ENCODE measurements at regions not wholly inside any gene's neighbourhood (a gene's known extent, or its start where the extent isn't known, plus 50 kb on each side); places are given as distances from the start of the nearest gene placed in this dataset.

DNA sequence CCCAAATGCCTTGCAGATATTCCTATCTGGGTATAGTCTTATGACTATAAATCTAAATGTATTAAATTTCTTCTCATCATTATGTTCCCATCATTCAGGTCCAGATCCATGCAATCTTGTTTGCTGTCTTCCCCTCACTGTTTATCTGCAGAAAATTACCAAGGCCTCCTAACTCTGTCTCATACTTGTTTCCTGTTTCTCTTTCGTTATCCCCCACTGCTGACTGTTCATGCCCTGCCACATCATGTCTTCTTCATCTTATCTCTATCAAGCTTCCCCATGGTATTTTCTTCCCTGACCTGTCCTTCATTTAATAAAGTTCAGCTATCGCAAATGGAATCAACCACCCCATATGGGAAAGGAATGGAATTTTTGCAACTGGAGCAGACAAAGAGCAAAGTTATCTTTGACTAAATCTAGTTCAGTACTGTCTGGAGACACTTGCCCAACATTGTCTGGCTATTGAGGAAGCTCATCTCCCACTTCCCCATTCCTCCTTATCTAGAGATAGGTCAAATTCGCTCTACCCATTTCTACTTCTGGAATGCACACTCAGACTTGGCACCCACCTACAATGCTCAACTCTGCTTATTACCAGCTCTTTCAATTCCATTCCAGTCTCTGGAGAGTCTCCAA is 1358.1 kb downstream of the EFNB2 start (continued):
- TF ChIP-seq SRF (IDR thresholded peaks at IDR 0.05; ENCODE audit: low read depth, low read length) = no peak

DNA sequence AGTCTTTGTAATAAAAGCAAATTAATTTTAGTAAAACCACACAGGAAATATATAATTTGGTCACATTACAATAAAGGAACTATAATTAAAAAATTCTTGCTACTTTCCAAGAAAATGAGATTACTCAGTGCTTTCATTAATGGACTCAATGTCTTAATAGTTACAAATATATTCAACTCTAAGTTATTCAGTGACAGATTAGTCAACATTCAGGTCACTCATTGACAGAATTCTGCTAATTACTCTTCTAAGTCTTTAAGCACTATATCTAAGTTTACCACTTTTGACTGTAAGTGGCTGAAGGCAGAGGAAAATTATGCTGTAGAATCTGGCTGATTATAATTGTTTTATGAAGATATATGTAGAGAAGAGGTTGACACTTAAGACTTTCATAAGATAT is 1365.0 kb downstream of the EFNB2 start:
- POLR2A ChIA-PET (ENCODE audit: partially characterized antibody) = no interaction called here
- no peak overlapping the region for H3K9ac ChIP-seq (replicated peaks in 1 of 4; ENCODE audit: extremely low read depth in 1 of 4, low read depth in 3 of 4, low read length in 3 of 4)
- CTCF ChIA-PET (ENCODE audit: partially characterized antibody) = no interaction called here
- TF ChIP-seq JUN (IDR thresholded peaks at IDR 0.05; ENCODE audit: low read depth, low read length) = no peak
- TF ChIP-seq EGR1 (IDR thresholded peaks at IDR 0.05; ENCODE audit: borderline replicate concordance, low read depth, low read length) = no peak
- TF ChIP-seq NRF1 (IDR thresholded peaks at IDR 0.05; ENCODE audit: low read depth, low read length) = no peak
- TF ChIP-seq CBX8 (IDR thresholded peaks at IDR 0.05; ENCODE audit: borderline replicate concordance, low read depth, low read length) = no peak
- no peak for TF ChIP-seq HDAC6 (IDR thresholded peaks at IDR 0.05; ENCODE audit: low read depth, low read length)
- TF ChIP-seq JUND (IDR thresholded peaks at IDR 0.05; ENCODE audit: low read length) = no peak
- TF ChIP-seq ASH2L (IDR thresholded peaks at IDR 0.05; ENCODE audit: low read length) = no peak
- no peak for TF ChIP-seq CHD2 (IDR thresholded peaks at IDR 0.05; ENCODE audit: low read length)
- TF ChIP-seq SP4 (IDR thresholded peaks at IDR 0.05; ENCODE audit: low read length) = no peak
- TF ChIP-seq KDM5A (IDR thresholded peaks at IDR 0.05; ENCODE audit: low read length) = no peak
- TF ChIP-seq ZNF274 (IDR thresholded peaks at IDR 0.05; ENCODE audit: borderline replicate concordance, extremely low read depth, low read length) = no peak
- no peak for TF ChIP-seq SUZ12 (IDR thresholded peaks at IDR 0.05; ENCODE audit: low read length)
- TF ChIP-seq CBX5 (IDR thresholded peaks at IDR 0.05; ENCODE audit: low read depth, low read length) = no peak
- TF ChIP-seq BCL11A (IDR thresholded peaks at IDR 0.05; ENCODE audit: low read depth in 2 of 2, low read length in 2 of 2) = no peak
- H3K79me1 ChIP-seq (ENCODE audit: low read depth, low read length) = no peaks in the 10 kb centered on the region
- no peak overlapping the region for H3K56ac ChIP-seq (replicated peaks; ENCODE audit: insufficient read length, low read depth, low read length)
- H4K8ac ChIP-seq (ENCODE audit: extremely low read depth, insufficient read depth, low read length) = no peak overlapping the region
- H3K4me3 ChIP-seq (ENCODE audit: extremely low read depth in 1 of 4, insufficient read depth in 2 of 4, low read depth in 3 of 4, low read length in 4 of 4) = no peak overlapping the region
- DNase-seq (ENCODE audit: low read depth in 1 of 2, low spot score in 2 of 2) = no peak
- no peak overlapping the region for H2BK12ac ChIP-seq (ENCODE audit: low read depth, low read length)
- no peaks in the 10 kb centered on the region for H3K27me3 ChIP-seq (replicated peaks in 1 of 4; ENCODE audit: control insufficient read depth in 3 of 4, extremely low read depth in 1 of 4, insufficient read depth in 3 of 4, low read length in 3 of 4)
- no peak overlapping the region for H2BK15ac ChIP-seq (ENCODE audit: low read length)
- no peak overlapping the region for H2BK5ac ChIP-seq (ENCODE audit: low read depth, low read length)
- H3K4me2 ChIP-seq (ENCODE audit: insufficient read depth in 1 of 2, low read depth in 2 of 2, low read length in 2 of 2) = no peak overlapping the region
- no peaks in the 10 kb centered on the region for H3K9me3 ChIP-seq (ENCODE audit: insufficient read depth in 2 of 2, low read depth in 1 of 2, low read length in 1 of 2)
- H3K18ac ChIP-seq (ENCODE audit: extremely low read depth, low read length) = no peak overlapping the region
- no peak overlapping the region for H3K27ac ChIP-seq (ENCODE audit: low read depth, low read length)
- H2BK120ac ChIP-seq (replicated peaks; ENCODE audit: low read depth, low read length) = no peak overlapping the region
- H4K91ac ChIP-seq (replicated peaks; ENCODE audit: insufficient read length, low read length) = no peak overlapping the region
- no peak overlapping the region for H2AK5ac ChIP-seq (ENCODE audit: low read depth, low read length)
- H3K14ac ChIP-seq (ENCODE audit: insufficient read length) = no peak overlapping the region
- FAIRE-seq = no peak
- H3K4me1 ChIP-seq (replicated peaks in 1 of 4; ENCODE audit: control insufficient read depth in 3 of 4, insufficient read depth in 4 of 4, low read length in 3 of 4) = no peaks in the 10 kb centered on the region
- no peak overlapping the region for H2BK20ac ChIP-seq (ENCODE audit: low read length)
- H3K23me2 ChIP-seq (ENCODE audit: low read depth, low read length) = no peaks in the 10 kb centered on the region
- no peaks in the 10 kb centered on the region for H4K20me1 ChIP-seq (replicated peaks in 1 of 2; ENCODE audit: control insufficient read depth in 1 of 2, insufficient read depth in 2 of 2, low read length in 2 of 2)
- H3K79me2 ChIP-seq (ENCODE audit: control insufficient read depth in 1 of 2, insufficient read depth in 2 of 2, low read length in 2 of 2) = no peaks in the 10 kb centered on the region
- no peak overlapping the region for H3K4ac ChIP-seq (replicated peaks; ENCODE audit: insufficient read length, low read depth, low read length)
- H3K36me3 ChIP-seq (ENCODE audit: control insufficient read depth in 2 of 4, insufficient read depth in 4 of 4, low read length in 3 of 4) = no peaks in the 10 kb centered on the region
- H3K23ac ChIP-seq (ENCODE audit: insufficient read length) = no peak overlapping the region
- no peak overlapping the region for H4K5ac ChIP-seq (ENCODE audit: insufficient read length, low read depth, low read length)
- H2AFZ ChIP-seq (ENCODE audit: low read length) = no peak overlapping the region
